ENCODE measurements at regions not wholly inside any gene's neighbourhood (a gene's known extent, or its start where the extent isn't known, plus 50 kb on each side); places are given as distances from the start of the nearest gene placed in this dataset.

GRCh38 chr3:88343264-88343663 is 193.5 kb downstream of the C3orf38 start (continued):
- TF ChIP-seq BCL3 (IDR thresholded peaks at IDR 0.05; ENCODE audit: borderline replicate concordance, insufficient read depth, low read depth, low read length, poor library complexity, severe bottlenecking), result no peak

- H2AFZ ChIP-seq (ENCODE audit: control insufficient read depth, low read depth, low read length), result no peak overlapping the region
- no peak overlapping the region for H3K9ac ChIP-seq (ENCODE audit: control insufficient read depth, insufficient read depth, low read length)
- H3K27ac ChIP-seq (ENCODE audit: control insufficient read depth, insufficient read depth), result no peak overlapping the region
- BruUV-seq (replicated peaks), result no TSS peak
- ChIA-PET CTCF (no interaction called here), RAD21 (ENCODE audit: unreplicated experiment) (no interaction called here), SMC1A (ENCODE audit: uncharacterized antibody, unreplicated experiment) (interaction anchor here (1.1 kb wide), 1 partner anchor 22 kb away, joined by 3 read pairs; no protein-coding TSS in a partner anchor), POLR2A (no interaction called here)
- no peaks in the 10 kb centered on the region for H3K36me3 ChIP-seq (ENCODE audit: control insufficient read depth in 2 of 2, insufficient read depth in 2 of 2, low read length in 1 of 2)
- no peaks in the 10 kb centered on the region for H3K27me3 ChIP-seq (replicated peaks in 1 of 2; ENCODE audit: control insufficient read depth in 2 of 2, insufficient read depth in 2 of 2, low read length in 1 of 2)
- FAIRE-seq, result no peak
- H3K79me2 ChIP-seq (ENCODE audit: control insufficient read depth, insufficient read depth, low read length), result no peaks in the 10 kb centered on the region
- H3K9me3 ChIP-seq (replicated peaks; ENCODE audit: control insufficient read depth, insufficient read depth, low read length), result no peaks in the 10 kb centered on the region
- H3K4me2 ChIP-seq (ENCODE audit: control insufficient read depth, insufficient read depth), result no peak overlapping the region
- no peaks in the 10 kb centered on the region for H4K20me1 ChIP-seq (ENCODE audit: control insufficient read depth, insufficient read depth)
- intact Hi-C loops (cut with micrococcal nuclease; ENCODE audit: unreplicated experiment), result no loop called here
- H3K4me3 ChIP-seq, result no peak overlapping the region
- no peaks in the 10 kb centered on the region for H3K4me1 ChIP-seq (ENCODE audit: control insufficient read depth, insufficient read depth, low read length)
- in situ Hi-C loops (cut with MboI), result no loop called here
- TF ChIP-seq BCL3 (IDR thresholded peaks at IDR 0.05; ENCODE audit: borderline replicate concordance, insufficient read depth, low read depth, low read length, poor library complexity, severe bottlenecking), result no peak
- no peak for TF ChIP-seq JUND (IDR thresholded peaks at IDR 0.05; ENCODE audit: low read depth, low read length)
- TF ChIP-seq SMC3 (IDR thresholded peaks at IDR 0.05; ENCODE audit: borderline replicate concordance, low read length), result no peak
- no peak for TF ChIP-seq MTA2 (IDR thresholded peaks at IDR 0.05; ENCODE audit: low read depth)
- WGBS (ENCODE audit: insufficient coverage, insufficient replicate concordance, low lambda C conversion rate, missing lambda C conversion rate), result 44% methylated on average over 2 of the region's 2 CpGs
- ATAC-seq, result no peak
- DNase-seq (ENCODE audit: low read depth, low spot score), result no peak
Measured at GRCh38 chr3:88346643-88347042, 196.9 kb downstream of the C3orf38 start.

Measured in GM12878 (cell line).